Body of pancreas (tissue), 4 donors: ENCODE measurements at regions not wholly inside any gene's neighbourhood (a gene's known extent, or its start where the extent isn't known, plus 50 kb on each side); places are given as distances from the start of the nearest gene placed in this dataset.

Experiments
- ATAC-seq: fragments of 150-250 bp; one replicate; pipeline ENCODE4 v1.9.1; 2016
- DNase-seq, 4 donors: peaks; one replicate each; pipeline ENCODE4 v3.0.0-alpha.2; 2019
- H3K27ac ChIP-seq, 4 donors: fragments of 200-600 bp; sonication (generic); 1 replicate in 3 of 4; 2 replicates in 1 of 4; pipeline versions ENCODE4 v1.5.1 to v1.6.1; 2016 to 2019; ENCODE audit warnings: mild to moderate bottlenecking in 1 of 4, mixed read lengths in 1 of 4, moderate library complexity in 1 of 4
- H3K27me3 ChIP-seq, 2 donors: fragments of 200-600 bp; sonication (generic); one replicate each; pipeline ENCODE4 v1.6.0; 2016; ENCODE audit warnings: mild to moderate bottlenecking in 1 of 2
- H3K36me3 ChIP-seq, 2 donors: fragments of 200-600 bp; sonication (generic); replicated peaks in 1 of 2; 2 replicates each; pipeline ENCODE4 v1.5.1; 2016; ENCODE audit warnings: low read depth in 2 of 2; ENCODE audit not compliant: insufficient read depth in 1 of 2
- H3K4me1 ChIP-seq: fragments of 200-600 bp; sonication (generic); one replicate; pipeline ENCODE4 v1.6.0; 2016
- H3K4me3 ChIP-seq, 2 donors: fragments of 200-600 bp; sonication (generic); 1 replicate in 1 of 2; 2 replicates in 1 of 2; pipeline ENCODE4 v1.5.1; 2016 to 2019
- H3K9me3 ChIP-seq, 3 donors: fragments of 200-600 bp; sonication (generic); 1 replicate in 2 of 3; 2 replicates in 1 of 3; pipeline ENCODE4 v1.5.1; 2016
- POLR2A ChIP-seq, 3 donors: fragments of 450-650 bp; IDR thresholded peaks; one replicate each; pipeline ENCODE4 v1.6.1; 2016; ENCODE audit warnings: antibody characterized with exemption in 3 of 3, mild to moderate bottlenecking in 2 of 3
- WGBS, 2 donors: methylation state at CpG; one replicate each; pipeline ENCODE4 v1.1.5; 2017; 5-methylcytosine and 5-hydroxymethylcytosine counted together
- intact Hi-C: fragments of 100-400 bp; cut with DNase I; formaldehyde crosslinking; loops from one replicate; pipeline ENCODE4 v1.15.1; 2023
- TF ChIP-seq, protein P1 (sequence below), 7 experiments: fragments of 450-650 bp in 4 of 7; fragments of 200-600 bp in 3 of 7; sonication (generic) in 3 of 7; IDR thresholded peaks; one replicate each; pipeline ENCODE4 v1.5.1; 2016 to 2019; ENCODE audit warnings: antibody characterized with exemption in 7 of 7

DNA sequence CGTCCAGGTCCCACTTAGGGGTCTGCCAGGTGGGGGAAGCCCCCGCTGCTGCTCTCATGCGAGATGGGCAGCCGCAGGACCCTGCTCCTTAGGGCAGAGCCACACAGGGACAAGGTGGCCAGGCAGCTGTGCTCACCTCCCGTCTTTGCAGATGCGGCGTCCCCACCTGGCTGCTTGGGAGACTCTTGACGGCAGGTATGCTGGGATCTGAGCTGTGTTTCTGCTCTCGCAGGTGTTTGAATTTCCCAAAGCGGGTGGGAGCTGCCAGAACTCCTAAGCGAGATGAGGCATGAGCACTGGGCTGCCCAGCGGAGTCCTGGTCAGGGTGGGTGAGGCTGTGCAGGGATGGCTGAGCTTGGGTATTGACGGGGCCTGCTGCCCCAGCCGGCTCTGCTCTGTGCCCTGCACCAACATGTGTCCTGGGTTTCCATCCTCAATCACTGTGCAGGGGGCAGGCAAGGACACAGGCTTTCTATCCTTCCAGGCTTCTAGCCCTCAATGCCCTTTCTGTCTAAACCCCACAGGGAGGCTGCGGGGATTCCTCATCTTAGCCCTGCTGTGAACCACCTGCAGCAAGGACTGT lies 151.4 kb downstream of the ICE1 start:
- 50 to 55% methylated on average over 7 to 15 of the region's 15 CpGs for WGBS, 2 donors
- H3K9me3 ChIP-seq, result no peaks in the 10 kb centered on the region
- DNase-seq (no peak), ATAC-seq (no peak)
- TF ChIP-seq, protein P1, sequence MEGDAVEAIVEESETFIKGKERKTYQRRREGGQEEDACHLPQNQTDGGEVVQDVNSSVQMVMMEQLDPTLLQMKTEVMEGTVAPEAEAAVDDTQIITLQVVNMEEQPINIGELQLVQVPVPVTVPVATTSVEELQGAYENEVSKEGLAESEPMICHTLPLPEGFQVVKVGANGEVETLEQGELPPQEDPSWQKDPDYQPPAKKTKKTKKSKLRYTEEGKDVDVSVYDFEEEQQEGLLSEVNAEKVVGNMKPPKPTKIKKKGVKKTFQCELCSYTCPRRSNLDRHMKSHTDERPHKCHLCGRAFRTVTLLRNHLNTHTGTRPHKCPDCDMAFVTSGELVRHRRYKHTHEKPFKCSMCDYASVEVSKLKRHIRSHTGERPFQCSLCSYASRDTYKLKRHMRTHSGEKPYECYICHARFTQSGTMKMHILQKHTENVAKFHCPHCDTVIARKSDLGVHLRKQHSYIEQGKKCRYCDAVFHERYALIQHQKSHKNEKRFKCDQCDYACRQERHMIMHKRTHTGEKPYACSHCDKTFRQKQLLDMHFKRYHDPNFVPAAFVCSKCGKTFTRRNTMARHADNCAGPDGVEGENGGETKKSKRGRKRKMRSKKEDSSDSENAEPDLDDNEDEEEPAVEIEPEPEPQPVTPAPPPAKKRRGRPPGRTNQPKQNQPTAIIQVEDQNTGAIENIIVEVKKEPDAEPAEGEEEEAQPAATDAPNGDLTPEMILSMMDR (IDR thresholded peaks at IDR 0.05), result no peak
- TF ChIP-seq POLR2A (IDR thresholded peaks at IDR 0.05), result no peak
- no peak overlapping the region for H3K27ac ChIP-seq
- intact Hi-C loops, result no loop called here
- no peak overlapping the region for H3K4me3 ChIP-seq
- no peaks in the 10 kb centered on the region for H3K27me3 ChIP-seq
- H3K4me1 ChIP-seq, result no peaks in the 10 kb centered on the region
- H3K36me3 ChIP-seq, result no peaks in the 10 kb centered on the region

DNA sequence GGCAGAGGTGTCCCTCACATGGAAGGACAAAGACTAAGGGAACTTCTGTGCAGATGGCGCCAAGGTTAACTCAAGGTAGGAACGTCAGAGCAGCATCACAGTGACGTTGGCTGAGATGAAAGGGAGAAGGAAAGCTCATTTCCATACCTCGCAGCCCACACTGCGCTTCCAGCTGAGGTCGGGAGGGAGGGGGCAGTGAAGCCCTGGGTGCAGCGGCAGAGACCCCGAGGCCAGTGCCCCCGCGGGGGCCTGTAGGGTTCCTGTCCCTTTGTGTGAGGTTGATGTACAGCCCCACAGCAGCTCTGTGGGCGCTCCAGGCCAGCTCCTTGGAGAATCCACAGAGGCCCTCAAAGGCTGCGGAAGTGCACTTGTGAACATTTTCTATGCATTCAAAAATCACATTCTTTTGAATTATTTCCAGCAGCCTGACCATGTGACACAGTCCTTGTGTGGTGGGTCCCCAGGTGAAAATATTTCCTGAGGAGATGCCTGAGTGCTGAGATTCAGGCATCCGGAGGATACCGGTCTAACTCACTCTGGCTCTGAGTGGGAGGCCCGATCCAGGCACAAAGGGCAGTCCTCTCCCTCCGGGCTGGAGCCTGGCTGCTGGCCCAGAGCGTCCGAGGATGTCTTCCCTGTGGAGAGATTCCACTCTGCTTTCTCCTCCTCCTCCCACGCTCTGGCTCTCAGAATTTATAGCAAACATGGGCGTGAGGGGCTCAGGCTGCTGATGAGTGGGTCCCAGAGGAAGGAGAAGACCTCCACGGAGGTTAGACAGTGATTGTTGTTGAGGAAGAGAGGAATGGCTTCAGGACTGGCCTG lies 150.7 kb downstream of the ICE1 start:
- no peaks in the 10 kb centered on the region for H3K9me3 ChIP-seq
- H3K4me1 ChIP-seq, result no peaks in the 10 kb centered on the region
- DNase-seq, result no peak
- TF ChIP-seq, protein P1 (IDR thresholded peaks at IDR 0.05), result no peak
- TF ChIP-seq POLR2A (IDR thresholded peaks at IDR 0.05), result no peak
- H3K4me3 ChIP-seq, result no peak overlapping the region
- intact Hi-C loops, result no loop called here
- ATAC-seq, result no peak
- 44 to 46% methylated on average over 20 to 21 of the region's 21 CpGs for WGBS, 2 donors
- no peaks in the 10 kb centered on the region for H3K36me3 ChIP-seq
- H3K27ac ChIP-seq, result no peak overlapping the region
- H3K27me3 ChIP-seq, result no peaks in the 10 kb centered on the region

DNA sequence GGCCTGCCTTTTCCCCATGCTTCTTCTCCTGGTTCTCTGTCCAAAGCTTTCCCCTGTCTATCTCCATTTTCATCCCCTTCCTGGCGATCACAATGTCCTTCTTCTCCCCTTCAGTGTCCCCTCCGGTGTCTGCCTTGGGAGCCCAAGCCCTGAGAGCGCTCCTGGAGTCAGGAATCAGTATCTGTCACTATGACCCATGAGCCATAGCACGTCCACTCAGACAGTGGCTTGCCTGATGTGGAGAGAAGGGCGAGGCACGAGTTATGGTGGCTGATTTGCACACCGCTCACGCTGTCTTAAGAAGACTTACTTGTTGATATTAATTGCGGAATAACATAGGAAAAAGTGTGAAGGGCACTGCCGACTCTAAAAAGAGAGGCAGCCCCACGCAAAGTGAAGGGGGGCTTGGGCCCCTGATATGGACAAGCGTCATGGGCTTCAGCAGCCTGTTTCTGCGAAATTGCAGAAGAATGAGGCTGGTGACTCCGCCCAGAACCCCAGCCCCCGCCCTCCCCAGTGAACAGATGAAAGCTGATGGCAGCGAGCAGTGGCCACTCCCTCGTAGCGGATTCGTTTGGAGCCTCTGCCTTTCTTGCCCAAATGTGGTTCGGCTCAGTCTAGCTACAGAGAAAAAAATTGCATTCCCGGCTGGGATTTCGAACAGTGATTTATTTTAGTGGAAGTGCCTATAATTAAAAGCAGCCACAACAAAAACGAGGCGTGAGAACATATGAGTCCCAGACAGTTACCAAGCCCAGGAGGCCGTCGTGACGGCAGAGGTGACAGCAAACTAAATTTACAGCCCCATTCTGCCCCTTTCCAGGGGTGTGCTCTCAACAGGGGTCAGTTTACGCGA lies 149.8 kb downstream of the ICE1 start:
- no peak for TF ChIP-seq POLR2A (IDR thresholded peaks at IDR 0.05)
- TF ChIP-seq, protein P1 (IDR thresholded peaks at IDR 0.05), result no peak
- no peaks in the 10 kb centered on the region for H3K4me1 ChIP-seq
- H3K36me3 ChIP-seq, result no peaks in the 10 kb centered on the region
- DNase-seq, result peak in 2 of 4 donors; percentile 16 to 27
- H3K4me3 ChIP-seq, result no peak overlapping the region
- 53 to 55% methylated on average over 29 of the region's 29 CpGs for WGBS, 2 donors
- H3K27ac ChIP-seq, result no peak overlapping the region
- ATAC-seq, result peak; percentile 30
- H3K27me3 ChIP-seq, result no peaks in the 10 kb centered on the region
- intact Hi-C loops, result no loop called here
- no peaks in the 10 kb centered on the region for H3K9me3 ChIP-seq

DNA sequence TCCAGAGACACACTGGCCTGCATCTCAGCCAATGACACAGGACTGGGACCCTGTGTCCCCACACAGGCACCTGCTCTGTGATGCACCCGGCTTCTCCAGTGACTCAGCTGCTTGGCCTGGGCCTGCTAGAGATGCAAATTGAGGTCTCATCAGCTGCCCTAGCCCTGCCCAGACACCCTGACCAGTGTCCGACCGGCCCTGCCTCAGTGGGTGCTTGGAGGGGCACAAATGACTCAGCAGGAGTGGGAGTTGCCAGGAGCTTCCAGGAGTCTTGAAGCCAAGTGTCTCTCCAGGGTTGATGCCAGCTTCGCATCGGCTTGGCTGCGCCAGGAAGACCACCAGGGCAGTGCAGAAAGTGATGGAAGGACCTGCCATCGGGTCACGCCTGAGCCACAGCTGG lies 148.2 kb downstream of the ICE1 start:
- ATAC-seq (no peak), DNase-seq (no peak)
- no peaks in the 10 kb centered on the region for H3K4me1 ChIP-seq
- H3K4me3 ChIP-seq, result no peak overlapping the region
- no peaks in the 10 kb centered on the region for H3K36me3 ChIP-seq
- TF ChIP-seq, protein P1 (IDR thresholded peaks at IDR 0.05), result no peak
- TF ChIP-seq POLR2A (IDR thresholded peaks at IDR 0.05), result no peak
- no peaks in the 10 kb centered on the region for H3K9me3 ChIP-seq
- intact Hi-C loops, result no loop called here
- no peaks in the 10 kb centered on the region for H3K27me3 ChIP-seq
- H3K27ac ChIP-seq, result no peak overlapping the region
- 76% methylated on average over 8 of the region's 8 CpGs; no CpG with 5 or more reads in 1 of the 2 donors for WGBS, 2 donors
